RWPE2 (cell line): ENCODE measurements at regions not wholly inside any gene's neighbourhood (a gene's known extent, or its start where the extent isn't known, plus 50 kb on each side); places are given as distances from the start of the nearest gene placed in this dataset.

Experiments
- ATAC-seq: fragments of 200-7000 bp; cut with Tn5 transposase; 3 replicates; pipeline ENCODE4 v1.9.1; 2021; ENCODE audit warnings: low read depth
- DNase-seq: peaks from one replicate; pipeline ENCODE4 v3.0.0-alpha.2; 2020; ENCODE audit warnings: low spot score
- H3K27ac ChIP-seq: fragments of 450-650 bp; 2 replicates; pipeline ENCODE4 v1.5.1; 2017; ENCODE audit warnings: mild to moderate bottlenecking; ENCODE audit not compliant: poor library complexity, severe bottlenecking
- H3K27me3 ChIP-seq: fragments of 250-450 bp; sonication (Bioruptor Pico); 2 replicates; pipeline ENCODE4 v1.5.1; 2021; ENCODE audit warnings: mild to moderate bottlenecking, moderate library complexity; ENCODE audit not compliant: insufficient read depth, poor library complexity, severe bottlenecking
- H3K36me3 ChIP-seq: fragments of 250-450 bp; sonication (Bioruptor Pico); 2 replicates; pipeline ENCODE4 v1.5.1; 2020; ENCODE audit warnings: low read depth, mild to moderate bottlenecking, moderate library complexity
- H3K4me1 ChIP-seq: fragments of 250-450 bp; sonication (Bioruptor Pico); 2 replicates; pipeline ENCODE4 v1.5.1; 2021; ENCODE audit warnings: mild to moderate bottlenecking, moderate library complexity; ENCODE audit not compliant: insufficient read depth, poor library complexity, severe bottlenecking
- H3K4me3 ChIP-seq: fragments of 250-450 bp; sonication (Bioruptor Pico); 2 replicates; pipeline ENCODE4 v1.5.1; 2021; ENCODE audit warnings: mild to moderate bottlenecking, moderate library complexity; ENCODE audit not compliant: severe bottlenecking
- H3K9me3 ChIP-seq: fragments of 250-450 bp; sonication (Bioruptor Pico); 2 replicates; pipeline ENCODE4 v1.5.1; 2021; ENCODE audit warnings: mild to moderate bottlenecking, moderate library complexity; ENCODE audit not compliant: severe bottlenecking
- CTCF ChIP-seq: fragments of 450-650 bp; IDR thresholded peaks from one replicate; pipeline ENCODE4 v1.5.1; 2017; ENCODE audit warnings: mild to moderate bottlenecking, moderate library complexity; ENCODE audit not compliant: poor library complexity, severe bottlenecking

GRCh38 chr1:185459141-185459540, 142.1 kb upstream of the IVNS1ABP start:
- H3K27ac ChIP-seq: no peak overlapping the region

GRCh38 chr1:185458670-185459069, 141.6 kb upstream of the IVNS1ABP start:
- no peaks in the 10 kb centered on the region for H3K9me3 ChIP-seq
- H3K4me3 ChIP-seq: no peak overlapping the region
- peaks cover under 1% of the 10 kb centered on the region for H3K4me1 ChIP-seq
- H3K36me3 ChIP-seq: no peaks in the 10 kb centered on the region
- no peak for TF ChIP-seq CTCF
- no peak overlapping the region for H3K27ac ChIP-seq
- H3K27me3 ChIP-seq: no peaks in the 10 kb centered on the region
- DNase-seq (no peak), ATAC-seq (no peak)

More at GRCh38 chr1:185459141-185459540, 142.1 kb upstream of the IVNS1ABP start:
- TF ChIP-seq CTCF: no peak
- Histone ChIP-seq H3K36me3 (no peaks in the 10 kb centered on the region), H3K4me1 (no peaks in the 10 kb centered on the region), H3K4me3 (no peak overlapping the region), H3K27me3 (no peaks in the 10 kb centered on the region), H3K9me3 (no peaks in the 10 kb centered on the region)
- DNase-seq (no peak), ATAC-seq (no peak)

- Histone ChIP-seq H3K9me3 (no peaks in the 10 kb centered on the region), H3K27me3 (no peaks in the 10 kb centered on the region), H3K4me1 (peaks cover 5% of the 10 kb centered on the region), H3K36me3 (no peaks in the 10 kb centered on the region), H3K4me3 (no peak overlapping the region), H3K27ac (peak overlapping the region; percentile 47)
- DNase-seq: no peak
- no peak for TF ChIP-seq CTCF
- peak; percentile 79 for ATAC-seq
These were observed 136.6 kb upstream of the IVNS1ABP start for GRCh38 chr1:185453496-185454192.

GRCh38 chr1:185450917-185451316, 133.9 kb upstream of the IVNS1ABP start:
- no peaks in the 10 kb centered on the region for H3K9me3 ChIP-seq
- H3K27ac ChIP-seq: no peak overlapping the region
- DNase-seq (no peak), ATAC-seq (no peak)
- peaks cover 5% of the 10 kb centered on the region for H3K4me1 ChIP-seq
- no peaks in the 10 kb centered on the region for H3K27me3 ChIP-seq
- H3K36me3 ChIP-seq: no peaks in the 10 kb centered on the region
- no peak overlapping the region for H3K4me3 ChIP-seq
- TF ChIP-seq CTCF: no peak

- Histone ChIP-seq H3K27ac (no peak overlapping the region), H3K4me1 (peaks cover 5% of the 10 kb centered on the region), H3K4me3 (no peak overlapping the region), H3K9me3 (no peaks in the 10 kb centered on the region), H3K27me3 (no peaks in the 10 kb centered on the region), H3K36me3 (no peaks in the 10 kb centered on the region)
- DNase-seq: no peak
- ATAC-seq: no peak
- no peak for TF ChIP-seq CTCF
These were observed 133.2 kb upstream of the IVNS1ABP start for GRCh38 chr1:185450060-185450788.
